BE2C (cell line): ENCODE measurements at regions not wholly inside any gene's neighbourhood (a gene's known extent, or its start where the extent isn't known, plus 50 kb on each side); places are given as distances from the start of the nearest gene placed in this dataset.
"Not testable (repeated sequence)": the region's sequence is repeated elsewhere in the genome, so short reads cannot be mapped to it uniquely, and the experiment has no call there.

ENCODE experiments used
- DNase-seq: peaks from one replicate; pipeline ENCODE4 v3.0.0-alpha.2; 2020
- H3K27me3 ChIP-seq: fragments of 250-450 bp; sonication (Bioruptor Pico); 2 replicates; pipeline ENCODE4 v1.5.1; 2020; ENCODE audit warnings: mild to moderate bottlenecking
- H3K36me3 ChIP-seq: fragments of 250-450 bp; sonication (Bioruptor Pico); 2 replicates; pipeline ENCODE4 v1.5.1; 2020; ENCODE audit warnings: mild to moderate bottlenecking
- H3K4me1 ChIP-seq: fragments of 250-450 bp; sonication (Bioruptor Pico); 2 replicates; pipeline ENCODE4 v1.5.1; 2020
- H3K4me3 ChIP-seq: 2 replicates; pipeline ENCODE4 v1.5.1; 2011; ENCODE audit warnings: low read depth, low read length
- H3K9me3 ChIP-seq: fragments of 250-450 bp; sonication (Bioruptor Pico); 2 replicates; pipeline ENCODE4 v1.5.1; 2020
- CTCF ChIP-seq: IDR thresholded peaks from 2 replicates; pipeline ENCODE4 v1.5.1; 2012; ENCODE audit warnings: mild to moderate bottlenecking, low read depth, low read length

DNA sequence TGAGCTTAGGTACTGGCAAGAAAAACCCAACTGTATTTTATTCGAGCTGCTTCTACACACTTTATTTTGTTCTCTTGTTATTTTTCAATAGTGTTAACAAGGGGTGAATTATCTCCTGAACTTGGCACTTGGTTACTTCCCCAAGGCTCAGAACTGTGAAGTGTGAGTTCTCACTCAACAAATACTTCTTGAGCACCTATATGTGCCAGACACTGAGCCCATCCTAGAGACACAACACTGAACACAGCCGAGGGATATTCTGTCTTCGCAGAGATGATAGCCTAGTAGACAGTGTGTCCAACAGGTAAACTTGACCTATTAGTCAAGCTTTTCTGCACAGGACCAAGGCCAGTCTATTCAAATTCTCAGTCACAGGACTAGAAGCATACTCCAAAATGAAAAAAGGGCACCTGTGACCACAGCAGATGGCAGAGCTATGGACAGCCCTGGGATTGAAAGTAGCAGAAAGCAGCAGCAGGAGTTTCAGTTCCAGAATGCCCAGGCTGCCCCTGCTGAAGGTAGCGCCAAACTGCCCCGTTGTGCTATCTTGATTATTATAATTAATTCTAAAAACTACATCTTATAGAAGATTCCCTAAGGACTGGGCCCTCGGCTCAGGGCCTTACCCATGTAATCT, 77.8 kb upstream of the TAB2 start:
- H3K4me3 ChIP-seq = no peak overlapping the region
- no peaks in the 10 kb centered on the region for H3K27me3 ChIP-seq
- no peak for DNase-seq
- no peak for TF ChIP-seq CTCF
- H3K9me3 ChIP-seq = peaks cover 4% of the 10 kb centered on the region; the same call in 1 of the 2 replicates
- no peaks in the 10 kb centered on the region for H3K36me3 ChIP-seq
- H3K4me1 ChIP-seq = peaks cover 12% of the 10 kb centered on the region

GRCh38 chr6:149242883-149243282, 74.6 kb upstream of the TAB2 start:
- DNase-seq = no peak
- no peaks in the 10 kb centered on the region for H3K4me1 ChIP-seq
- peaks cover 4% of the 10 kb centered on the region; the same call in 1 of the 2 replicates for H3K9me3 ChIP-seq
- no peaks in the 10 kb centered on the region for H3K36me3 ChIP-seq
- H3K4me3 ChIP-seq = no peak overlapping the region
- no peak for TF ChIP-seq CTCF
- no peaks in the 10 kb centered on the region for H3K27me3 ChIP-seq

DNA sequence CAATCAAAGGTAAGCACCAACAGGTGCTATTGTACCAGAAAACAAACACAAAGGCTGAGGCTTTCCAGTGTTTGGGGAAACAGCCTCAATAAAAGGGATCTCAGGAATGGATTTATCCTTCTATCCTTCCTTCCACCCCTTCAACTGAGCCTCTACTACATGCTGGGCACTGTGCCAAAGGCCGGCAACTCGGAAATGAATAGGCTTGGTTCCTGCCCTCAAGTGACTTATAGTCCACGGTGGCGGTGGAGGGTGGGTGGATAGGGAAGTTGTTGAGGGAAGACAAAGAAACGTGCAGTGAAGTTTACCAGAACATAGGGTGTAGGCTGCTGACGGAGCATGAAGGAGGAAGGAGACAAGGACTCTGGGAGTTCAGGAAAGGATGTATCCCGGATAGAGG, 73.4 kb upstream of the TAB2 start:
- Histone ChIP-seq H3K27me3 (no peaks in the 10 kb centered on the region), H3K4me3 (no peak overlapping the region), H3K9me3 (peaks cover under 1% of the 10 kb centered on the region; the same call in 1 of the 2 replicates), H3K4me1 (no peaks in the 10 kb centered on the region), H3K36me3 (no peaks in the 10 kb centered on the region)
- no peak for DNase-seq
- no peak for TF ChIP-seq CTCF

DNA sequence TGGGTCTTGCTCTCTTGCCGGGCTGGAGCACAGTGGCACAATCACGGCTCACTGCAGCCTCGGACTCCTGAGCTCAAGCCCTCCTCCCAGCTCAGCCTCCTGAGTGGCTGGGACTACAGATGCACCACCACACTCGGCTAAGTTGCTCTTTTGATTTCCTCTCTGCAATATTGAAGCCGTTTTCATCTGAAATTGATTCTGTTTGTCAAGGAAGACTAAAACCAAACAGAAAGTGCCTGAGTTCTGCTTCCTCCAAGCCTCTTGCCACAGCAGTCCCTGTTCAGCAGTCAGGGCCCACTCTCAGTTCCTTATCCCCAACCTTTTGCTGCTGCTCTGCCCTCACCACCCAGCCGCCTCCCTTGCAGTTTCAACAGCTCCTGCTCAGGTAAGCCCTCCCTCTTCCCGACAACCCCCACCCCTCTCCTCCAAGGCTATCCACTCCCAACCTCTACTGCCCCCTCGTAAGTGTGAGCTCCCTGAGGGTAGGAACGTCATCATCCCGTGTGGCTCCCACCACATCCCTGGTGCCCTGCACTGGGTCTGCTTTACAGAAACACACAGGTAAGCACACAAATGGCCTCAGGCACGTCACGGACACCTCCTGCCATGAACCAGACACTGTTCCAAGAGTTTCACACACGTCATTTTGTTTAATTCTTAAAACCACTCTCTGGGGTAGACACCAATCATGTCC, 70.7 kb upstream of the TAB2 start:
- no peaks in the 10 kb centered on the region for H3K36me3 ChIP-seq
- no peak for TF ChIP-seq CTCF
- no peaks in the 10 kb centered on the region for H3K4me1 ChIP-seq
- no peaks in the 10 kb centered on the region for H3K9me3 ChIP-seq
- H3K27me3 ChIP-seq = no peaks in the 10 kb centered on the region
- DNase-seq = no peak
- no peak overlapping the region for H3K4me3 ChIP-seq

- no peaks in the 10 kb centered on the region for H3K4me1 ChIP-seq
- H3K36me3 ChIP-seq = no peaks in the 10 kb centered on the region
- no peak overlapping the region for H3K4me3 ChIP-seq
These were observed 70.1 kb upstream of the TAB2 start for GRCh38 chr6:149247385-149247763.

GRCh38 chr6:149248263-149248662, 69.2 kb upstream of the TAB2 start:
- H3K9me3 ChIP-seq, H3K36me3 ChIP-seq, H3K4me3 ChIP-seq, DNase-seq, H3K27me3 ChIP-seq, H3K4me1 ChIP-seq: not testable (repeated sequence)

More at GRCh38 chr6:149247385-149247763, 70.1 kb upstream of the TAB2 start:
- TF ChIP-seq CTCF = no peak
- no peak for DNase-seq
- H3K27me3 ChIP-seq = no peaks in the 10 kb centered on the region
- H3K9me3 ChIP-seq = no peaks in the 10 kb centered on the region
